Osteoblast (primary cell): ENCODE measurements at regions not wholly inside any gene's neighbourhood (a gene's known extent, or its start where the extent isn't known, plus 50 kb on each side); places are given as distances from the start of the nearest gene placed in this dataset.
A peak's percentile ranks its signal among the peaks of the same experiment; 100 is the strongest.

ENCODE experiments used
- DNase-seq: peaks from one replicate; pipeline ENCODE4 v3.0.0; 2011; ENCODE audit warnings: low spot score, mixed read lengths; ENCODE audit not compliant: insufficient read length; ENCODE audit errors: missing footprints
- H2AFZ ChIP-seq: 2 replicates; pipeline ENCODE4 v1.6.0; 2011; ENCODE audit warnings: mild to moderate bottlenecking, low read length
- H3K27ac ChIP-seq: 2 replicates; pipeline ENCODE4 v1.5.1; 2011; ENCODE audit warnings: mild to moderate bottlenecking, low read depth, low read length, moderate library complexity
- H3K27me3 ChIP-seq: 2 replicates; pipeline ENCODE4 v1.6.0; 2012; ENCODE audit warnings: mild to moderate bottlenecking, control low read depth, inconsistent platforms, low read length, moderate library complexity; ENCODE audit not compliant: insufficient read depth
- H3K36me3 ChIP-seq: 2 replicates; pipeline ENCODE4 v1.5.1; 2011; ENCODE audit warnings: mild to moderate bottlenecking, low read length, control low read depth, moderate library complexity; ENCODE audit not compliant: insufficient read depth
- H3K4me1 ChIP-seq: 2 replicates; pipeline ENCODE4 v1.5.1; 2011; ENCODE audit warnings: mild to moderate bottlenecking, low read length, control low read depth, moderate library complexity; ENCODE audit not compliant: insufficient read depth
- H3K4me2 ChIP-seq: 2 replicates; pipeline ENCODE4 v1.6.0; 2011; ENCODE audit warnings: mild to moderate bottlenecking, low read length; ENCODE audit not compliant: insufficient read depth
- H3K4me3 ChIP-seq: fragments of 200-600 bp; sonication (generic); 3 replicates; pipeline ENCODE4 v1.5.1; 2012; ENCODE audit warnings: mild to moderate bottlenecking, low read length, inconsistent platforms; ENCODE audit not compliant: insufficient read depth
- H3K79me2 ChIP-seq: 2 replicates; pipeline ENCODE4 v1.6.0; 2012; ENCODE audit warnings: mild to moderate bottlenecking, low read length, control low read depth, inconsistent platforms; ENCODE audit not compliant: insufficient read depth
- H3K9me3 ChIP-seq: 2 replicates; pipeline ENCODE4 v1.5.1; 2011; ENCODE audit warnings: low read depth, low read length, control low read depth
- H4K20me1 ChIP-seq: 2 replicates; pipeline ENCODE4 v1.6.0; 2012; ENCODE audit warnings: mild to moderate bottlenecking, low read length, control low read depth; ENCODE audit not compliant: insufficient read depth
- TF ChIP-seq, protein P1 (sequence below): IDR thresholded peaks from 2 replicates; pipeline ENCODE4 v1.5.1; 2011; ENCODE audit warnings: mild to moderate bottlenecking, low read depth, low read length, moderate library complexity; ENCODE audit errors: extremely low read depth

GRCh38 chr20:57897891-57898290 is 188.1 kb upstream of the PMEPA1 start:
- Histone ChIP-seq H4K20me1 (no peaks in the 10 kb centered on the region), H3K36me3 (no peaks in the 10 kb centered on the region), H3K4me2 (no peak overlapping the region), H3K27ac (no peak overlapping the region), H3K4me1 (peaks cover 20% of the 10 kb centered on the region), H3K27me3 (peaks cover 22% of the 10 kb centered on the region), H2AFZ (no peak overlapping the region), H3K4me3 (no peak overlapping the region), H3K9me3 (no peaks in the 10 kb centered on the region), H3K79me2 (no peaks in the 10 kb centered on the region)
- DNase-seq = peak; percentile 62
- TF ChIP-seq, protein P1, sequence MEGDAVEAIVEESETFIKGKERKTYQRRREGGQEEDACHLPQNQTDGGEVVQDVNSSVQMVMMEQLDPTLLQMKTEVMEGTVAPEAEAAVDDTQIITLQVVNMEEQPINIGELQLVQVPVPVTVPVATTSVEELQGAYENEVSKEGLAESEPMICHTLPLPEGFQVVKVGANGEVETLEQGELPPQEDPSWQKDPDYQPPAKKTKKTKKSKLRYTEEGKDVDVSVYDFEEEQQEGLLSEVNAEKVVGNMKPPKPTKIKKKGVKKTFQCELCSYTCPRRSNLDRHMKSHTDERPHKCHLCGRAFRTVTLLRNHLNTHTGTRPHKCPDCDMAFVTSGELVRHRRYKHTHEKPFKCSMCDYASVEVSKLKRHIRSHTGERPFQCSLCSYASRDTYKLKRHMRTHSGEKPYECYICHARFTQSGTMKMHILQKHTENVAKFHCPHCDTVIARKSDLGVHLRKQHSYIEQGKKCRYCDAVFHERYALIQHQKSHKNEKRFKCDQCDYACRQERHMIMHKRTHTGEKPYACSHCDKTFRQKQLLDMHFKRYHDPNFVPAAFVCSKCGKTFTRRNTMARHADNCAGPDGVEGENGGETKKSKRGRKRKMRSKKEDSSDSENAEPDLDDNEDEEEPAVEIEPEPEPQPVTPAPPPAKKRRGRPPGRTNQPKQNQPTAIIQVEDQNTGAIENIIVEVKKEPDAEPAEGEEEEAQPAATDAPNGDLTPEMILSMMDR = no peak

- no peaks in the 10 kb centered on the region for H3K9me3 ChIP-seq
- H3K4me3 ChIP-seq = no peak overlapping the region
- no peaks in the 10 kb centered on the region for H3K36me3 ChIP-seq
- DNase-seq = no peak
- no peak overlapping the region for H3K27ac ChIP-seq
- no peaks in the 10 kb centered on the region for H3K79me2 ChIP-seq
- H4K20me1 ChIP-seq = no peaks in the 10 kb centered on the region
- TF ChIP-seq, protein P1 = no peak
- H3K4me2 ChIP-seq = no peak overlapping the region
- H3K27me3 ChIP-seq = peaks cover 22% of the 10 kb centered on the region
- peaks cover 15% of the 10 kb centered on the region for H3K4me1 ChIP-seq
- H2AFZ ChIP-seq = no peak overlapping the region
Measured at GRCh38 chr20:57897156-57897874, 187.5 kb upstream of the PMEPA1 start.

GRCh38 chr20:57896563-57896962 is 186.7 kb upstream of the PMEPA1 start:
- Histone ChIP-seq H4K20me1 (no peaks in the 10 kb centered on the region), H3K27me3 (peaks cover 21% of the 10 kb centered on the region), H3K27ac (no peak overlapping the region), H3K4me2 (no peak overlapping the region), H3K4me1 (peaks cover 10% of the 10 kb centered on the region), H3K79me2 (no peaks in the 10 kb centered on the region), H3K4me3 (no peak overlapping the region), H3K36me3 (no peaks in the 10 kb centered on the region), H3K9me3 (no peaks in the 10 kb centered on the region), H2AFZ (no peak overlapping the region)
- TF ChIP-seq, protein P1 = no peak
- DNase-seq = no peak

GRCh38 chr20:57896017-57896416 is 186.2 kb upstream of the PMEPA1 start:
- Histone ChIP-seq H4K20me1 (no peaks in the 10 kb centered on the region), H3K9me3 (no peaks in the 10 kb centered on the region), H3K4me3 (no peak overlapping the region), H3K4me1 (peaks cover 10% of the 10 kb centered on the region), H2AFZ (no peak overlapping the region), H3K79me2 (no peaks in the 10 kb centered on the region), H3K27ac (no peak overlapping the region), H3K4me2 (no peak overlapping the region), H3K36me3 (no peaks in the 10 kb centered on the region), H3K27me3 (peaks cover 16% of the 10 kb centered on the region)
- TF ChIP-seq, protein P1 = no peak
- DNase-seq = no peak
